OCI-LY3 (cell line): ENCODE measurements at regions not wholly inside any gene's neighbourhood (a gene's known extent, or its start where the extent isn't known, plus 50 kb on each side); places are given as distances from the start of the nearest gene placed in this dataset.

Experiments
- H2AFZ ChIP-seq: fragments of 200-600, 300-600 bp; shearing (Covaris generic); 2 replicates; pipeline ENCODE4 v1.6.0; 2014; ENCODE audit warnings: antibody characterized with exemption, low read depth, low read length
- H3K27ac ChIP-seq: fragments of 200-600, 300-600 bp; sonication (generic); 2 replicates; pipeline ENCODE4 v1.5.1; 2014; ENCODE audit warnings: mild to moderate bottlenecking, low read length, moderate library complexity, mixed read lengths
- H3K27me3 ChIP-seq: fragments of 200-600, 300-600 bp; sonication (generic); 2 replicates; pipeline ENCODE4 v1.6.1; 2014; ENCODE audit warnings: low read depth, low read length, mixed read lengths
- H3K36me3 ChIP-seq: fragments of 200-600, 300-600 bp; sonication (generic); replicated peaks from 2 replicates; pipeline ENCODE3; 2014; ENCODE audit warnings: low read depth, low read length, mixed read lengths
- H3K4me1 ChIP-seq: fragments of 300-600, 200-600 bp; sonication (generic); 2 replicates; pipeline ENCODE4 v1.6.1; 2014; ENCODE audit warnings: low read length, mixed read lengths
- H3K4me2 ChIP-seq: fragments of 200-600, 300-600 bp; sonication (generic); 2 replicates; pipeline ENCODE4 v1.6.1; 2014; ENCODE audit warnings: low read length, mixed read lengths
- H3K4me3 ChIP-seq: fragments of 300-600, 200-600 bp; sonication (generic); 2 replicates; pipeline ENCODE4 v1.5.1; 2014; ENCODE audit warnings: antibody characterized with exemption, mild to moderate bottlenecking, low read length, moderate library complexity
- H3K79me2 ChIP-seq: fragments of 300-600, 200-600 bp; shearing (Covaris generic); 2 replicates; pipeline ENCODE4 v1.6.1; 2014; ENCODE audit warnings: mild to moderate bottlenecking, low read length, mixed read lengths
- H3K9ac ChIP-seq: fragments of 300-600, 200-600 bp; shearing (Covaris generic); 2 replicates; pipeline ENCODE4 v1.6.0; 2014; ENCODE audit warnings: mild to moderate bottlenecking, low read length, moderate library complexity
- H3K9me3 ChIP-seq: fragments of 200-600, 300-600 bp; shearing (Covaris generic); 2 replicates; pipeline ENCODE4 v1.6.1; 2014; ENCODE audit warnings: low read length, mixed read lengths; ENCODE audit not compliant: insufficient read depth
- H4K20me1 ChIP-seq: fragments of 200-600, 300-600 bp; sonication (generic); 2 replicates; pipeline ENCODE4 v1.6.1; 2016; ENCODE audit warnings: low read length, mixed read lengths; ENCODE audit not compliant: insufficient read depth
- EZH2phosphoT487 ChIP-seq: fragments of 200-600 bp; shearing (Covaris generic); IDR thresholded peaks from 2 replicates; pipeline ENCODE4 v1.6.1; 2018; ENCODE audit warnings: antibody characterized with exemption, mixed run types, low read depth
- TF ChIP-seq, protein P1 (sequence below): fragments of 200-600, 300-600 bp; sonication (generic); IDR thresholded peaks from 2 replicates; pipeline ENCODE4 v1.5.1; 2014; ENCODE audit warnings: antibody characterized with exemption, low read length, low read depth

DNA sequence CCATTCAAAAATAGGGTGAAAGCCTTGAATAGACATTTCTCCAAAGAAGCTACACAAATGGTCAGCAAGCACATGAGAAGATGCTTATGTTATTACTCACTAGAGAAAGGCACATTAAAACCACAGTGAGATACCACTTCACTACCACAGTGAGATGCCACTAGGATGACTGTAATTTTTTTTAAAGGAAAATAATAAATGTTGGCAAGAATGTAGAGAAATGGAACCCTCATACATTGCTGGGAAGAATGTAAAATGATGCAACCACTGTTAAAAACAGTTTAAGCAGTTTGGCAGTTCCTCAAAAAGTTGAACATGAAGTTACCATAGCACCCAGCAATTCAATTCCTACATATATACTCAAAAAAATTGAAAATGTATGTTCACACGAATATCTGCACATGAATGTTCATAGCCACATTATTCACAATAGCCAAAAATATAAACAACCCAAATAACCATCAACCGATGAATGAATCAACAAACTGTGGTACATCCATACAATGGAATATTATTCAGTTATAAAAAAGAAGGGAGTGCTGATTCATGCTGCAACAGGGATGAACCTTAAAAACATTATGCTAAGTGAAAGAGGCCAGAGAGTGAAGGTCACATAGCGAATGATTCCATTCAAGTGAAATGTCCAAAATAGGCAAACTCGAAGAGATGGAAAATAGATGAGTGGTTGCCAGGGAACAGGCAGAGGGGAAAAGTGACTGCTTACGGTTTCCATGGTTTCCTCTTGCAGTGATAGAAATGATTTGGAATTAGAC, 156.2 kb upstream of the NDUFV2 start:
- Histone ChIP-seq H3K79me2 (no peaks in the 10 kb centered on the region), H4K20me1 (no peaks in the 10 kb centered on the region), H3K4me3 (no peak overlapping the region), H3K27ac (no peak overlapping the region), H3K27me3 (0 out of 2 replicates have a peak, but pooled peaks cover 2% of the 10 kb centered on the region), H3K4me1 (peaks cover 6% of the 10 kb centered on the region; the same call in 1 of the 2 replicates), H2AFZ (no peak overlapping the region), H3K36me3 (no peaks in the 10 kb centered on the region), H3K9ac (no peak overlapping the region), H3K9me3 (no peaks in the 10 kb centered on the region), H3K4me2 (no peak overlapping the region)
- TF ChIP-seq, protein P1, sequence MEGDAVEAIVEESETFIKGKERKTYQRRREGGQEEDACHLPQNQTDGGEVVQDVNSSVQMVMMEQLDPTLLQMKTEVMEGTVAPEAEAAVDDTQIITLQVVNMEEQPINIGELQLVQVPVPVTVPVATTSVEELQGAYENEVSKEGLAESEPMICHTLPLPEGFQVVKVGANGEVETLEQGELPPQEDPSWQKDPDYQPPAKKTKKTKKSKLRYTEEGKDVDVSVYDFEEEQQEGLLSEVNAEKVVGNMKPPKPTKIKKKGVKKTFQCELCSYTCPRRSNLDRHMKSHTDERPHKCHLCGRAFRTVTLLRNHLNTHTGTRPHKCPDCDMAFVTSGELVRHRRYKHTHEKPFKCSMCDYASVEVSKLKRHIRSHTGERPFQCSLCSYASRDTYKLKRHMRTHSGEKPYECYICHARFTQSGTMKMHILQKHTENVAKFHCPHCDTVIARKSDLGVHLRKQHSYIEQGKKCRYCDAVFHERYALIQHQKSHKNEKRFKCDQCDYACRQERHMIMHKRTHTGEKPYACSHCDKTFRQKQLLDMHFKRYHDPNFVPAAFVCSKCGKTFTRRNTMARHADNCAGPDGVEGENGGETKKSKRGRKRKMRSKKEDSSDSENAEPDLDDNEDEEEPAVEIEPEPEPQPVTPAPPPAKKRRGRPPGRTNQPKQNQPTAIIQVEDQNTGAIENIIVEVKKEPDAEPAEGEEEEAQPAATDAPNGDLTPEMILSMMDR = no peak
- no peak for TF ChIP-seq EZH2phosphoT487

DNA sequence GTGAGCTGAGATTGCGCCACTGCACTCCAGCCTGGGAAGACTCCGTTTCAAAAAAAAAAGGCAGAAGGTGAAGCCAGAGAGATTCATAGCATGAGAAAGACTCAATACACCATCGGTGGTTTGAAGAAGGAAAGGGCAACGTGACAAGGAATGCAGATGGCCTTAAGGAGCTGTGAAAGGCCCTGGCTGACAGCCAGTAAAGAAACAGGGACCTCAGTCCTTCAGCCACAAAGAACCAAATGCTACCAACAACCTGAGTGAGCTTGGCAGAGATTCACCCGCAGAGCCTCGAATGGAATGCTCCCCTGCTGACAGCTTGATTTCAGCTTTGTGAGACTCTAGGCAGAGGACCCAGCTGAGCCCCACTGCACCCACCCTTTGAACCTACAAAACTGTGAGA, 154.9 kb upstream of the NDUFV2 start:
- H3K9me3 ChIP-seq = no peaks in the 10 kb centered on the region
- H2AFZ ChIP-seq = no peak overlapping the region
- H3K4me2 ChIP-seq = no peak overlapping the region
- H3K9ac ChIP-seq = no peak overlapping the region
- no peak overlapping the region for H3K4me3 ChIP-seq
- no peak for TF ChIP-seq EZH2phosphoT487
- TF ChIP-seq, protein P1 = no peak
- H3K27ac ChIP-seq = no peak overlapping the region
- no peaks in the 10 kb centered on the region for H4K20me1 ChIP-seq
- H3K27me3 ChIP-seq = 0 out of 2 replicates have a peak, but pooled peaks cover 2% of the 10 kb centered on the region
- peaks cover 6% of the 10 kb centered on the region; the same call in 1 of the 2 replicates for H3K4me1 ChIP-seq
- H3K36me3 ChIP-seq = no peaks in the 10 kb centered on the region
- H3K79me2 ChIP-seq = no peaks in the 10 kb centered on the region

DNA sequence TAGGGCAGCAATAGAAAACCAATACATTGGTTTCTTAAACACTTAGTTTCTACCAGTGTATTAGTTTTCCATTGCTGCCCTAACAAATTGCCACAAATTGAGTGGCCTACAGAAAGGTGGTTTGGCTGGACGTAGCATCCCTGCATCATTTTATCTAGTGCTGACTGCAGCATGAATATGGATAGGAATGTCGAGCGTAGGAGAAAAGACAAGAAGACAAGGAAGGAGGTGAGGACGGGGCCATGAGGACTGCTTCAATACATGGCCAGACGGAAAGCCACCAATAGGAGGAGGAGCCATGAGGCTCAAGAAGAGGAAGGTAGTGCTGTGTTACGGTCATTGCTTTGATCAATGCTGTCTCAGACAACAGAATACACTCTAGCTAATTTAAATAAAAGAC, 154.5 kb upstream of the NDUFV2 start:
- Histone ChIP-seq H3K27me3 (0 out of 2 replicates have a peak, but pooled peaks cover 2% of the 10 kb centered on the region), H3K36me3 (no peaks in the 10 kb centered on the region), H3K4me3 (no peak overlapping the region), H3K79me2 (no peaks in the 10 kb centered on the region), H3K9me3 (no peaks in the 10 kb centered on the region), H3K4me2 (no peak overlapping the region), H3K27ac (no peak overlapping the region), H2AFZ (no peak overlapping the region), H4K20me1 (no peaks in the 10 kb centered on the region), H3K9ac (no peak overlapping the region), H3K4me1 (peaks cover 6% of the 10 kb centered on the region; the same call in 1 of the 2 replicates)
- TF ChIP-seq, protein P1 = no peak
- no peak for TF ChIP-seq EZH2phosphoT487

DNA sequence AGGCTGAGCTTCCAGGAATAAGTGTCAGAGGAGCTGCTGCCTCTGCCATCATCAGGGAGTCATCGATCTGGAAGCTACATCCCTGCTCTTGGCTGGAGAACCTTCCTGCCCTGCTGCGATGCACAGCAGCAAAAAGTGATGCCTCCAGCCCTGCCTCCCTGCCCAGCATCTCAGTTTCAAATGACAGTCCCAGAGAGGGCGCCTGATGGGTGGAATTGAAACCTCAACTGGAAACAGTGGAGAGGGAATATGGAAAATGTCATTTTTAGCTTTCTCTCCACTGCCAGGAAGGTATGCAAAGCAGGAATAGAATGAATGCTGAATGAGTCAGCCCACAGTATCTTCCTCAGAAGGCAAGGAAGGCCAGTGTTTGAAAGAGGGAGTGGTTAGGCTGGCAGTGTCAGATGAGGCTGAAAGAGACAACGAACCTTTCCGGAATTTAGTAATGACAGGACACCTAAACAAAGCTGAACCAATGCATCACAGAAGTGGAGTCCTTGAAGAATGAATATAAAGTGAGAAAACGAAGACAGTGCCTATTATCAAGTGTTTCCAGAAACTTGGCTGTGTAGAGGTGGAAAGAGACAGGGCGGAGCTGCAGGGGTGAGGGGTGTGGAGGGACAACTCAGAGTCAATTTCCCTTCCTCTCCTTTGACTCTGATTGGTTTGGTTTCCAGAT, 153.9 kb upstream of the NDUFV2 start:
- 0 out of 2 replicates have a peak, but pooled peaks cover 2% of the 10 kb centered on the region for H3K27me3 ChIP-seq
- peaks cover 6% of the 10 kb centered on the region; the same call in 1 of the 2 replicates for H3K4me1 ChIP-seq
- H3K4me2 ChIP-seq = peak overlapping the region; percentile 71
- H3K27ac ChIP-seq = no peak overlapping the region
- H3K9me3 ChIP-seq = no peaks in the 10 kb centered on the region
- no peak overlapping the region; the same call in 1 of the 2 replicates for H2AFZ ChIP-seq
- no peak for TF ChIP-seq EZH2phosphoT487
- TF ChIP-seq, protein P1 = no peak
- H4K20me1 ChIP-seq = no peaks in the 10 kb centered on the region
- H3K79me2 ChIP-seq = no peaks in the 10 kb centered on the region
- H3K4me3 ChIP-seq = peak overlapping the region; percentile 64
- peak overlapping the region; percentile 20; the same call in 1 of the 2 replicates for H3K9ac ChIP-seq
- H3K36me3 ChIP-seq = no peaks in the 10 kb centered on the region
